GM18505 (cell line): ENCODE measurements at regions not wholly inside any gene's neighbourhood (a gene's known extent, or its start where the extent isn't known, plus 50 kb on each side); places are given as distances from the start of the nearest gene placed in this dataset.

Experiments
- ATAC-seq: cut with Tn5 transposase; IDR thresholded peaks from one replicate; pipeline ENCODE4 v1.9.1; 2021; ENCODE audit not compliant: unreplicated experiment
- POLR2A ChIP-seq: IDR thresholded peaks from 4 replicates; pipeline ENCODE4 v1.6.1; 2011; ENCODE audit warnings: borderline replicate concordance; ENCODE audit not compliant: insufficient read depth, insufficient read length; ENCODE audit errors: extremely low read depth

DNA sequence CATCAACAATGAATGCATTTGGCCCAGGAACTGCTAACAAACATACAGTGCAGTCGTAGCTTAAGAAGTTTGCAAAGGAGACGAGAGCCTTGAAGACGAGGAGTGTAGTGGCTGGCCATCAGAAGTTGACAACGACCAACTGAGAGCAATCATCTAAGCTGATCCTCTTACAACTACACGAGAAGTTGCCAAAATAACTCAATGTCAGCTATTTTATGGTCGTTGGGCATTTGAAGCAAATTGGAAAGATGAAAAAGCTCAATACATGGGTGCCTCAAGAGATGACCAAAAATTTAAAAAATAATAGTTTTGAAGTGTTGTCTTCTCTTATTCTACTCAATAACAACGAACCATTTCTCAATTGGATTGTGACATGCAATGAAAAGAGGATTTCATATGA, 757.7 kb upstream of the CHD1 start:
- TF ChIP-seq POLR2A, result no peak
- ATAC-seq, result no peak

GRCh38 chr5:99675974-99676373, 747.2 kb upstream of the CHD1 start:
- no peak for TF ChIP-seq POLR2A
- ATAC-seq, result no peak

DNA sequence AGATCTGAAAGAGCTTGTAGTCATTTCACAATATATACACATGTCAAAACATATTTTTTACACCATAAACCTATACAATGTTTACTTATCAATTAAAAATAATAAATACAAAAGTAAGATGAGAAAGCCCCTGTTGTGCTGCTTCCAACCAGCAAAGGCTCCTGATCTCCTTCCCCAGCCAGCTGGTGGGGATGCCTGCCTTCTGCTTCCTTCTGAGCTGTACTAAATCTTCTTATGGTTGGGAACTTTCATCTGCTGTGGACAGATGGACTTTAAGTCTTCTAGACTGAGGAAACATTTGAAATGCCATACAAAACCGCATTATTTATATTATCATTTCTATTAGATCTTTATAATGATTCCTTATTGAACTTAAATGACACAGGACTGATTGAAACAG, 745.3 kb upstream of the CHD1 start:
- TF ChIP-seq POLR2A, result no peak
- ATAC-seq, result no peak

GRCh38 chr5:99664972-99665371, 736.2 kb upstream of the CHD1 start:
- no peak for TF ChIP-seq POLR2A
- ATAC-seq, result no peak

GRCh38 chr5:99651298-99651697, 722.5 kb upstream of the CHD1 start:
- no peak for ATAC-seq
- no peak for TF ChIP-seq POLR2A

- no peak for TF ChIP-seq POLR2A
Measured at GRCh38 chr5:99646011-99646647, 717.3 kb upstream of the CHD1 start.

GRCh38 chr5:99644822-99645221, 716.0 kb upstream of the CHD1 start:
- no peak for ATAC-seq
- TF ChIP-seq POLR2A, result no peak

More at GRCh38 chr5:99646011-99646647, 717.3 kb upstream of the CHD1 start:
- no peak for ATAC-seq

- no peak for ATAC-seq
Measured at GRCh38 chr5:99640646-99641045, 711.8 kb upstream of the CHD1 start.

GRCh38 chr5:99639905-99640304, 711.1 kb upstream of the CHD1 start:
- no peak for ATAC-seq
- no peak for TF ChIP-seq POLR2A

More at GRCh38 chr5:99640646-99641045, 711.8 kb upstream of the CHD1 start:
- TF ChIP-seq POLR2A, result no peak

- ATAC-seq, result no peak
- TF ChIP-seq POLR2A, result no peak
Measured at GRCh38 chr5:99636663-99637062, 707.9 kb upstream of the CHD1 start.

DNA sequence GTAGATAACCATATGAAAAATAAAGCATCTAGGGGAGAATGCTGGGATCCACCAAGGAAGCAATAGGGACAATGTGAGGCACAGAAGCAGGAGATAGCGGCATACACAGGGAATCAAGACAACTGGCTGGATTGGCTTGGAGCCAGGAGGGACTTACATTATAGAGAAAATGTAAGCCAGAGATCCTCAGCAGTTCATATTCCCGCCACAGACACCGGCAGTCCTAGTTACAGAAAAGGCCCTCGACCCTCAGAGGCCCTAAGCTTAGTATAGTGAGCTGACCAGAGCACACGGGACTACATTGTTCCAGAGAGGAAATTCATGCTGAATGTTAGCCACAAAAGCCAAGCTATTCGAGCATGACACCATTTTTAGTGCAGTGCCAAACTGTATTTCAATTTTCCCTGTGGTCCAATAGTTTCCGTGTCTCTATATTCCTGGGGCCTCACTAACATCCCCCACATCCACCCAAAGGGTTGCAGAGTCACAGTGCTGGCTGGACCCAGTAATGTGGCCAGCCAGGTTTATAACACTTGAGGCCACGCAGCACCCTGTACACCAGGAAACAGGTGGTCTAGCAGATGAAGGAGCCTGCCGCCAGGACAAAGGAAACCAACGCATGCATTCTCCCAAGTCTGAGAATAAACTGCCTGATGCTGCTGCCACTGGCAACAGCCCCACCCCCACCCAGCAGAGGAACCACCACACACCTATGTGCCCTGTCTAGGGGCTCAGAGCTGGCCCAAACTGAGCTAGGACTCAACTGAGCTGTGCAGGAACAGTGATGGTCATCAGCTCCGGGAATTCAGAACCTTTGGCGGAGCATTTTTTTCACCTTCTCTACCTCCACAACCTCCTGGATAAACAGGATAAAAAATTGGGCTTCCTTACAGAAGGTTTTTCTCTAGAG, 693.2 kb upstream of the CHD1 start:
- TF ChIP-seq POLR2A, result no peak
- no peak for ATAC-seq

GRCh38 chr5:99617335-99617734, 688.5 kb upstream of the CHD1 start:
- ATAC-seq, result no peak
- TF ChIP-seq POLR2A, result no peak

GRCh38 chr5:99614888-99615287, 686.1 kb upstream of the CHD1 start:
- no peak for TF ChIP-seq POLR2A
- ATAC-seq, result no peak

- ATAC-seq, result no peak
- no peak for TF ChIP-seq POLR2A
Measured at GRCh38 chr5:99607124-99607523, 678.3 kb upstream of the CHD1 start.
